ENCODE measurements at regions not wholly inside any gene's neighbourhood (a gene's known extent, or its start where the extent isn't known, plus 50 kb on each side); places are given as distances from the start of the nearest gene placed in this dataset.

GRCh38 chr16:74123195-74123594 is 173.4 kb upstream of the PSMD7 start:
- TF ChIP-seq CSDC2 (CRISPR knock-in tag; IDR thresholded peaks at IDR 0.05) (no peak), ISL1 (CRISPR knock-in tag; IDR thresholded peaks at IDR 0.05) (no peak), ESRRG (CRISPR knock-in tag; IDR thresholded peaks at IDR 0.05) (no peak), GLIS3 (CRISPR knock-in tag; IDR thresholded peaks at IDR 0.05) (no peak), PATZ1 (CRISPR knock-in tag; IDR thresholded peaks at IDR 0.05; ENCODE audit: borderline replicate concordance) (no peak), BACH2 (CRISPR knock-in tag; IDR thresholded peaks at IDR 0.05; ENCODE audit: borderline replicate concordance) (no peak), ZNF70 (CRISPR knock-in tag; IDR thresholded peaks at IDR 0.05) (no peak), ARNTL (CRISPR knock-in tag; IDR thresholded peaks at IDR 0.05; ENCODE audit: borderline replicate concordance, low read depth) (no peak), OSR1 (CRISPR knock-in tag; IDR thresholded peaks at IDR 0.05) (no peak), RARB (CRISPR knock-in tag; IDR thresholded peaks at IDR 0.05) (no peak), PPARA (CRISPR knock-in tag; IDR thresholded peaks at IDR 0.05; ENCODE audit: borderline replicate concordance) (no peak)

All from SK-N-SH treated with all-trans-retinoic acid at 6 μM for 48 hours (cell line).